Prostate gland (tissue), 2 donors: ENCODE measurements at regions not wholly inside any gene's neighbourhood (a gene's known extent, or its start where the extent isn't known, plus 50 kb on each side); places are given as distances from the start of the nearest gene placed in this dataset.

Experiments used
- DNase-seq: peaks from one replicate; pipeline ENCODE4 v3.0.0-alpha.2; 2019; ENCODE audit warnings: low spot score
- H3K27ac ChIP-seq, 2 donors: fragments of 200-600 bp; sonication (generic); 2 replicates each; pipeline ENCODE4 v1.5.1; 2017 to 2019
- H3K27me3 ChIP-seq: fragments of 200-600 bp; sonication (generic); replicated peaks from 2 replicates; pipeline ENCODE4 v1.5.1; 2019; ENCODE audit not compliant: insufficient read depth
- H3K36me3 ChIP-seq, 2 donors: fragments of 200-600 bp; sonication (generic); 1 replicate in 1 of 2; 2 replicates in 1 of 2; pipeline versions ENCODE4 v1.5.1 to v1.8.1; 2017 to 2019
- H3K4me1 ChIP-seq: fragments of 200-600 bp; sonication (generic); replicated peaks from 2 replicates; pipeline ENCODE4 v1.5.1; 2019
- H3K4me3 ChIP-seq, 2 donors: fragments of 200-600 bp; sonication (generic); 2 replicates each; pipeline ENCODE4 v1.5.1; 2017 to 2019
- H3K9me3 ChIP-seq: fragments of 200-600 bp; sonication (generic); 2 replicates; pipeline ENCODE4 v1.5.1; 2017
- POLR2A ChIP-seq: fragments of 450-650 bp; IDR thresholded peaks from one replicate; pipeline ENCODE4 v1.6.1; 2016; ENCODE audit warnings: antibody characterized with exemption, mild to moderate bottlenecking
- POLR2AphosphoS5 ChIP-seq: sonication (generic); formaldehyde crosslinking; IDR thresholded peaks from one replicate; pipeline ENCODE4 v1.6.1; 2017; ENCODE audit warnings: antibody characterized with exemption
- WGBS: methylation state at CpG from one replicate; pipeline ENCODE4 v1.1.5; 2018; 5-methylcytosine and 5-hydroxymethylcytosine counted together
- intact Hi-C: fragments of 100-400 bp; cut with DNase I; formaldehyde crosslinking; loops from one replicate; pipeline ENCODE4 v1.14.2; 2022
- TF ChIP-seq, protein P1 (sequence below), 4 experiments: fragments of 200-600 bp in 2 of 4; fragments of 450-650 bp in 2 of 4; sonication (generic) in 2 of 4; IDR thresholded peaks; 1 replicate in 3 of 4; 2 replicates in 1 of 4; pipeline ENCODE4 v1.5.1; 2016 to 2019; ENCODE audit warnings: antibody characterized with exemption in 4 of 4, mild to moderate bottlenecking in 2 of 4, moderate library complexity in 2 of 4

DNA sequence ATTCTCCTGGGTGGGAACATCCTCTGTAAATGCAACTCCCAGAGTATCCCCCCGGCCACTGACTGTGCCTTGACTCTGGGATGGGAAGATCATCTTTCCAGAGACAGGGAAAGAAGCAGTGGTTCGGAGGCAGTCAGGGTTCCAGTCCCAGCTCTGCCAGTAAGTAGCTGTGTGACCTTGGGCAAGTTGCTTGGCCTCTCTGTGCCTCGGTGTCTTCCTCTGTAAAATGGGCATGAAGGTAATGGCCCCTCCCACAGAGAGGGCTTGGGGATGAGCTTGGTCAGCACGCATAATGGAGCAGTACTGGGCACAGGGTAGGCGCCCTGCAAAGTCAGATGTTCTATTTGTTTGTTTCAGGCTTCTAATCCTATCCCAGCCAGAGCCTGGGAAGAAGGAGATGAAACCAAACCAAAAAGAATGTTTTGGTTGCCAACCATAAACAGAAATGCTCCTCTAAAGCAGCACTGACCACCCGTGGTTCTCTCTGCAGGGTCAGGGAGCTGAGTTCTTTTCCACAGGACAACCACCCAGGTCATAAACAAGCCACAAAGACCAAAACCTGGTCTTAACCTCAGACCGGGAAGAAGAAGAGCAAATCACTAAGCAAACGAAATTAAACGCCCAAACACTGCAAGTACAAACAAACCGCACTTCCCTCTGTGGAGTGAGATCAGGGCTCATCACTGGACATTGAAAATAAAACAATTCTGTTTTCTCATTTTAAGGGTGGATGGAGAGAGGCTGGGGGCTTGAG is 381.0 kb upstream of the SULF2 start:
- TF ChIP-seq POLR2A = no peak
- TF ChIP-seq, protein P1, sequence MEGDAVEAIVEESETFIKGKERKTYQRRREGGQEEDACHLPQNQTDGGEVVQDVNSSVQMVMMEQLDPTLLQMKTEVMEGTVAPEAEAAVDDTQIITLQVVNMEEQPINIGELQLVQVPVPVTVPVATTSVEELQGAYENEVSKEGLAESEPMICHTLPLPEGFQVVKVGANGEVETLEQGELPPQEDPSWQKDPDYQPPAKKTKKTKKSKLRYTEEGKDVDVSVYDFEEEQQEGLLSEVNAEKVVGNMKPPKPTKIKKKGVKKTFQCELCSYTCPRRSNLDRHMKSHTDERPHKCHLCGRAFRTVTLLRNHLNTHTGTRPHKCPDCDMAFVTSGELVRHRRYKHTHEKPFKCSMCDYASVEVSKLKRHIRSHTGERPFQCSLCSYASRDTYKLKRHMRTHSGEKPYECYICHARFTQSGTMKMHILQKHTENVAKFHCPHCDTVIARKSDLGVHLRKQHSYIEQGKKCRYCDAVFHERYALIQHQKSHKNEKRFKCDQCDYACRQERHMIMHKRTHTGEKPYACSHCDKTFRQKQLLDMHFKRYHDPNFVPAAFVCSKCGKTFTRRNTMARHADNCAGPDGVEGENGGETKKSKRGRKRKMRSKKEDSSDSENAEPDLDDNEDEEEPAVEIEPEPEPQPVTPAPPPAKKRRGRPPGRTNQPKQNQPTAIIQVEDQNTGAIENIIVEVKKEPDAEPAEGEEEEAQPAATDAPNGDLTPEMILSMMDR (IDR thresholded peaks at IDR 0.05) = no peak
- no peak for TF ChIP-seq POLR2AphosphoS5
- no peak for DNase-seq
- H3K27ac ChIP-seq = no peak overlapping the region
- intact Hi-C loops = no loop called here
- H3K36me3 ChIP-seq = no peaks in the 10 kb centered on the region
- 56% methylated on average over 10 of the region's 10 CpGs for WGBS
- no peaks in the 10 kb centered on the region for H3K9me3 ChIP-seq
- no peak overlapping the region for H3K4me3 ChIP-seq
- H3K4me1 ChIP-seq = no peaks in the 10 kb centered on the region
- H3K27me3 ChIP-seq = peaks cover 7% of the 10 kb centered on the region

- intact Hi-C loops = no loop called here
- Histone ChIP-seq H3K4me3 (no peak overlapping the region), H3K36me3 (no peaks in the 10 kb centered on the region), H3K27ac (no peak overlapping the region), H3K9me3 (no peaks in the 10 kb centered on the region), H3K27me3 (peaks cover 7% of the 10 kb centered on the region), H3K4me1 (no peaks in the 10 kb centered on the region)
- DNase-seq = no peak
- TF ChIP-seq, protein P1 (IDR thresholded peaks at IDR 0.05) = no peak
- TF ChIP-seq POLR2AphosphoS5 = no peak
- no peak for TF ChIP-seq POLR2A
- WGBS = 63% methylated on average over 9 of the region's 9 CpGs
Observed at GRCh38 chr20:48165401-48165685, 380.1 kb upstream of the SULF2 start.

- intact Hi-C loops = no loop called here
- Histone ChIP-seq H3K27me3 (peaks cover 7% of the 10 kb centered on the region), H3K9me3 (no peaks in the 10 kb centered on the region), H3K27ac (no peak overlapping the region), H3K4me3 (no peak overlapping the region), H3K4me1 (no peaks in the 10 kb centered on the region), H3K36me3 (no peaks in the 10 kb centered on the region)
- DNase-seq = no peak
- TF ChIP-seq POLR2A (no peak), POLR2AphosphoS5 (no peak)
- TF ChIP-seq, protein P1 (IDR thresholded peaks at IDR 0.05) = no peak
- WGBS = 76% methylated on average over 17 of the region's 17 CpGs
Observed at GRCh38 chr20:48164566-48165400, 379.5 kb upstream of the SULF2 start.

GRCh38 chr20:48164034-48164433 is 378.8 kb upstream of the SULF2 start:
- WGBS = 70% methylated on average over 7 of the region's 7 CpGs
- Histone ChIP-seq H3K27ac (no peak overlapping the region), H3K27me3 (peaks cover 7% of the 10 kb centered on the region), H3K36me3 (no peaks in the 10 kb centered on the region), H3K4me3 (no peak overlapping the region), H3K4me1 (no peaks in the 10 kb centered on the region), H3K9me3 (no peaks in the 10 kb centered on the region)
- intact Hi-C loops = no loop called here
- no peak for DNase-seq
- TF ChIP-seq, protein P1 (IDR thresholded peaks at IDR 0.05) = no peak
- TF ChIP-seq POLR2AphosphoS5 = no peak
- no peak for TF ChIP-seq POLR2A

GRCh38 chr20:48163505-48163904 is 378.2 kb upstream of the SULF2 start:
- 43% methylated on average over 7 of the region's 7 CpGs for WGBS
- no peaks in the 10 kb centered on the region for H3K4me1 ChIP-seq
- H3K27ac ChIP-seq = no peak overlapping the region
- no peak overlapping the region for H3K4me3 ChIP-seq
- TF ChIP-seq POLR2AphosphoS5 = no peak
- TF ChIP-seq, protein P1 (IDR thresholded peaks at IDR 0.05) = no peak
- TF ChIP-seq POLR2A = no peak
- peaks cover 7% of the 10 kb centered on the region for H3K27me3 ChIP-seq
- H3K36me3 ChIP-seq = no peaks in the 10 kb centered on the region
- intact Hi-C loops = no loop called here
- no peaks in the 10 kb centered on the region for H3K9me3 ChIP-seq
- no peak for DNase-seq
